ENCODE measurements at regions not wholly inside any gene's neighbourhood (a gene's known extent, or its start where the extent isn't known, plus 50 kb on each side); places are given as distances from the start of the nearest gene placed in this dataset.

DNA sequence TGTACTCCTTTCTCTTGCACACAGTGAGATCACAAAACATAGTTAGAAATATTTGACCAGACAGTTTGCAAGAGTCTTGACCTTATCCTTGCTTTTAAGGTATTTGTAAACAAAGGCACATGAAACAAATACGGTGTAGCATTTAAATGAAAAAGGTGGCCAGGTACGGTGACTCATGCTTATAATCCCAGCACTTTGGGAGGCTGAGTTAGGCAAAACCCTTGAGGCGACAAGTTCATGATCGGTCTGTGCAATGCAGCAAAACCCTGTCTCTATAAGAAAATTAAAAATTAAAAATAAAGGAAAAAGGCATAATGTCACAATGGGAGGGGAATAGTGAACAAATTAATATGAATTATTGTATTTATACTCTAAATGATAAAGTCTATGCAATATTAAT, 109.5 kb upstream of the PIK3C3 start:
- TF ChIP-seq, protein P1, sequence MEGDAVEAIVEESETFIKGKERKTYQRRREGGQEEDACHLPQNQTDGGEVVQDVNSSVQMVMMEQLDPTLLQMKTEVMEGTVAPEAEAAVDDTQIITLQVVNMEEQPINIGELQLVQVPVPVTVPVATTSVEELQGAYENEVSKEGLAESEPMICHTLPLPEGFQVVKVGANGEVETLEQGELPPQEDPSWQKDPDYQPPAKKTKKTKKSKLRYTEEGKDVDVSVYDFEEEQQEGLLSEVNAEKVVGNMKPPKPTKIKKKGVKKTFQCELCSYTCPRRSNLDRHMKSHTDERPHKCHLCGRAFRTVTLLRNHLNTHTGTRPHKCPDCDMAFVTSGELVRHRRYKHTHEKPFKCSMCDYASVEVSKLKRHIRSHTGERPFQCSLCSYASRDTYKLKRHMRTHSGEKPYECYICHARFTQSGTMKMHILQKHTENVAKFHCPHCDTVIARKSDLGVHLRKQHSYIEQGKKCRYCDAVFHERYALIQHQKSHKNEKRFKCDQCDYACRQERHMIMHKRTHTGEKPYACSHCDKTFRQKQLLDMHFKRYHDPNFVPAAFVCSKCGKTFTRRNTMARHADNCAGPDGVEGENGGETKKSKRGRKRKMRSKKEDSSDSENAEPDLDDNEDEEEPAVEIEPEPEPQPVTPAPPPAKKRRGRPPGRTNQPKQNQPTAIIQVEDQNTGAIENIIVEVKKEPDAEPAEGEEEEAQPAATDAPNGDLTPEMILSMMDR (IDR thresholded peaks at IDR 0.05; ENCODE audit: insufficient read depth, low read depth, low read length): no peak
- no peak for TF ChIP-seq EZH2 (IDR thresholded peaks at IDR 0.05; ENCODE audit: insufficient read depth, low read length)
